Calu3 (cell line): ENCODE measurements at regions not wholly inside any gene's neighbourhood (a gene's known extent, or its start where the extent isn't known, plus 50 kb on each side); places are given as distances from the start of the nearest gene placed in this dataset.

Experiments used
- BruUV-seq: library from RNA; stranded (reverse); fragments of 400-500 nt; replicated peaks from 2 replicates; lab custom pipeline; 2021; lab: Mats Ljungman, UMichigan
- CTCF ChIA-PET: fragments of 300-600 bp; sonication (Branson Sonifier 250); formaldehyde crosslinking; loops from one replicate; lab custom pipeline; 2022; ENCODE audit warnings: antibody characterized with exemption; lab: Charles Lee
- DNase-seq: peaks from one replicate; pipeline ENCODE4 v3.0.0; 2022
- H3K27ac Mint-ChIP-seq: one replicate; pipeline ENCODE4 v1.8.0; 2022; ENCODE audit warnings: mixed read lengths; ENCODE audit not compliant: unreplicated experiment
- H3K27me3 Mint-ChIP-seq: one replicate; pipeline ENCODE4 v1.8.0; 2022; ENCODE audit warnings: mixed read lengths; ENCODE audit not compliant: unreplicated experiment
- H3K36me3 Mint-ChIP-seq: one replicate; pipeline ENCODE4 v1.8.0; 2022; ENCODE audit warnings: mild to moderate bottlenecking, moderate library complexity, mixed read lengths; ENCODE audit not compliant: insufficient read depth, unreplicated experiment
- H3K4me1 Mint-ChIP-seq: one replicate; pipeline ENCODE4 v1.8.0; 2022; ENCODE audit warnings: mild to moderate bottlenecking, low read depth, mixed read lengths; ENCODE audit not compliant: unreplicated experiment
- H3K4me3 Mint-ChIP-seq: one replicate; pipeline ENCODE4 v1.8.0; 2022; ENCODE audit warnings: mild to moderate bottlenecking, low read depth, moderate library complexity, mixed read lengths; ENCODE audit not compliant: unreplicated experiment
- H3K9me3 Mint-ChIP-seq: one replicate; pipeline ENCODE4 v1.8.0; 2022; ENCODE audit warnings: low read depth, mixed read lengths; ENCODE audit not compliant: unreplicated experiment
- intact Hi-C: fragments of 100-400 bp; cut with micrococcal nuclease; formaldehyde crosslinking; loops from one replicate; pipeline ENCODE4 v1.10.0; 2022; ENCODE audit not compliant: unreplicated experiment
- TF ChIP-seq, protein P1 (sequence below): fragments of 200-600 bp; IDR thresholded peaks from one replicate; pipeline ENCODE4 v1.8.0; 2022; ENCODE audit warnings: antibody characterized with exemption; ENCODE audit not compliant: unreplicated experiment

GRCh38 chr10:107413971-107414370, 249.5 kb upstream of the SORCS1 start:
- no peak for DNase-seq
- H3K4me3 Mint-ChIP-seq = no peak overlapping the region
- no peaks in the 10 kb centered on the region for H3K36me3 Mint-ChIP-seq
- peaks cover 7% of the 10 kb centered on the region for H3K9me3 Mint-ChIP-seq
- TF ChIP-seq, protein P1, sequence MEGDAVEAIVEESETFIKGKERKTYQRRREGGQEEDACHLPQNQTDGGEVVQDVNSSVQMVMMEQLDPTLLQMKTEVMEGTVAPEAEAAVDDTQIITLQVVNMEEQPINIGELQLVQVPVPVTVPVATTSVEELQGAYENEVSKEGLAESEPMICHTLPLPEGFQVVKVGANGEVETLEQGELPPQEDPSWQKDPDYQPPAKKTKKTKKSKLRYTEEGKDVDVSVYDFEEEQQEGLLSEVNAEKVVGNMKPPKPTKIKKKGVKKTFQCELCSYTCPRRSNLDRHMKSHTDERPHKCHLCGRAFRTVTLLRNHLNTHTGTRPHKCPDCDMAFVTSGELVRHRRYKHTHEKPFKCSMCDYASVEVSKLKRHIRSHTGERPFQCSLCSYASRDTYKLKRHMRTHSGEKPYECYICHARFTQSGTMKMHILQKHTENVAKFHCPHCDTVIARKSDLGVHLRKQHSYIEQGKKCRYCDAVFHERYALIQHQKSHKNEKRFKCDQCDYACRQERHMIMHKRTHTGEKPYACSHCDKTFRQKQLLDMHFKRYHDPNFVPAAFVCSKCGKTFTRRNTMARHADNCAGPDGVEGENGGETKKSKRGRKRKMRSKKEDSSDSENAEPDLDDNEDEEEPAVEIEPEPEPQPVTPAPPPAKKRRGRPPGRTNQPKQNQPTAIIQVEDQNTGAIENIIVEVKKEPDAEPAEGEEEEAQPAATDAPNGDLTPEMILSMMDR = no peak
- H3K27ac Mint-ChIP-seq = no peak overlapping the region
- BruUV-seq = no TSS peak
- intact Hi-C loops = no loop called here
- CTCF ChIA-PET = no interaction called here
- H3K27me3 Mint-ChIP-seq = no peaks in the 10 kb centered on the region
- no peaks in the 10 kb centered on the region for H3K4me1 Mint-ChIP-seq

GRCh38 chr10:107409522-107409921, 245.0 kb upstream of the SORCS1 start:
- TF ChIP-seq, protein P1 = no peak
- Mint-ChIP-seq H3K4me1 (no peaks in the 10 kb centered on the region), H3K4me3 (no peak overlapping the region), H3K9me3 (peaks cover 2% of the 10 kb centered on the region), H3K27me3 (no peaks in the 10 kb centered on the region), H3K36me3 (no peaks in the 10 kb centered on the region), H3K27ac (no peak overlapping the region)
- DNase-seq = peak; percentile 2
- intact Hi-C loops = loop anchor here (2.0 kb wide), 1 partner anchor 405 kb away; no protein-coding TSS in a partner anchor
- no TSS peak for BruUV-seq
- CTCF ChIA-PET = interaction anchor here (0.5 kb wide), 1 partner anchor 70 kb away, joined by 3 read pairs; no protein-coding TSS in a partner anchor

DNA sequence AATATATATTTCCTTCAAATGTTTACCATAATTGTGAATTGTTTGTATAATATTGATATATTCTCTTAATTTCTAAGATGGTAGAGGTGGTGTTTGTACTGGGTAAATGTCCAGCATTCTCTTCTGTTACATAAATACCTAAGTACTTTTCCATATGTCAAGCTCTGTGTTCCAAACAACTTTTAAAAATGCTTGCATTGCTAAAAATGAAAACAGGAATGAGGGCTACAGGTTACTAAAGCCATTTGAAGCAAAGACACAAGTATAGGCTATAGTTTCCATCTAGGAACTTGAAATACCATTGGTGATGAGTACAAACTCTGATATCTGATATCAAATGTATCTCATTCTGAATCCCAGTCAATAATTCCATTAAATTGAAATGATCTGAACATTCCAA, 233.6 kb upstream of the SORCS1 start:
- Mint-ChIP-seq H3K36me3 (no peaks in the 10 kb centered on the region), H3K4me1 (no peaks in the 10 kb centered on the region), H3K27me3 (no peaks in the 10 kb centered on the region), H3K4me3 (no peak overlapping the region), H3K27ac (no peak overlapping the region), H3K9me3 (no peaks in the 10 kb centered on the region)
- intact Hi-C loops = no loop called here
- no peak for DNase-seq
- CTCF ChIA-PET = no interaction called here
- TF ChIP-seq, protein P1 = no peak
- no TSS peak for BruUV-seq

DNA sequence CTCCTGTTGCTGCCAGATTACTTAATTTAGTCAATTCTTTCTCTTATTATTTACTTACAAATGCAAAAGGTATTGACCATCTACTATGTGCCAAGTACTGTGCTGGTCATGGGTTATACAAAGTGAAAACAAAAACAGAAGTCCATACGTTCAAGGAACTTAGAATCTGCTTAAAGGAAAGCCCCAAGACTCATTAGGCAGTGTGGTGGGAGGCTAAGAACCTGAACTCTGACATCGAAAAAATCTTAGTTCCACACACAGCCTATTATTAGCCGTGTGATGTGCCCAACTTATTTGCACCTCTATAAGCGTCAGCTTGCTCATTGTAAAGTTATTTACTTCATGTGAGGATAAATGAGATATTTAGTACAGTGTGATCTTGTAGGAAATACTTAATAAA, 227.4 kb upstream of the SORCS1 start:
- Mint-ChIP-seq H3K27ac (no peak overlapping the region), H3K27me3 (no peaks in the 10 kb centered on the region), H3K36me3 (no peaks in the 10 kb centered on the region), H3K4me1 (no peaks in the 10 kb centered on the region), H3K9me3 (peaks cover 2% of the 10 kb centered on the region), H3K4me3 (no peak overlapping the region)
- BruUV-seq = no TSS peak
- DNase-seq = no peak
- intact Hi-C loops = no loop called here
- TF ChIP-seq, protein P1 = no peak
- CTCF ChIA-PET = no interaction called here
